ENCODE measurements at regions not wholly inside any gene's neighbourhood (a gene's known extent, or its start where the extent isn't known, plus 50 kb on each side); places are given as distances from the start of the nearest gene placed in this dataset.

GRCh38 chr9:108093773-108094675 is 604.5 kb upstream of the KLF4 start:
- no peak for DNase-seq
- peaks cover 26 to 29% of the 10 kb centered on the region in 2 experiments for H3K4me1 Mint-ChIP-seq
- Histone ChIP-seq H3K79me2 (ENCODE audit: insufficient read depth, low read length) (no peaks in the 10 kb centered on the region), H3K9me3 (ENCODE audit: control insufficient read depth, low read depth, low read length) (peaks cover 5% of the 10 kb centered on the region), H3K79me1 (ENCODE audit: insufficient read depth, low read depth, low read length, poor library complexity, severe bottlenecking) (no peaks in the 10 kb centered on the region), H4K5ac (ENCODE audit: insufficient read length, low read depth, low read length) (no peak overlapping the region), H3K4me1 (ENCODE audit: insufficient read depth, low read length) (peaks cover 8% of the 10 kb centered on the region; the same call in 1 of the 2 replicates), H2BK120ac (ENCODE audit: low read depth, low read length, poor library complexity, severe bottlenecking) (no peak overlapping the region), H3K23ac (ENCODE audit: insufficient read length, low read depth, low read length) (no peak overlapping the region), H3K14ac (ENCODE audit: insufficient read depth, low read length) (no peak overlapping the region), H2AK5ac (ENCODE audit: insufficient read length, low read length) (no peak overlapping the region), H3K23me2 (ENCODE audit: insufficient read length, low read depth, low read length, poor library complexity, severe bottlenecking) (no peaks in the 10 kb centered on the region), H3T11ph (ENCODE audit: low read length) (no peak overlapping the region), H3K9ac (ENCODE audit: extremely low read depth, insufficient read length, low read length) (no peak overlapping the region), H3K4ac (ENCODE audit: low read depth, low read length) (no peak overlapping the region), H4K8ac (replicated peaks; ENCODE audit: insufficient read length, low read depth, low read length) (no peak overlapping the region), H3K18ac (ENCODE audit: insufficient read length, low read depth, low read length) (no peak overlapping the region), H2BK20ac (ENCODE audit: low read depth, low read length, poor library complexity, severe bottlenecking) (no peak overlapping the region), H4K91ac (ENCODE audit: insufficient read length, low read depth, low read length) (no peak overlapping the region), H2AFZ (ENCODE audit: low read length) (no peak overlapping the region), H2BK5ac (ENCODE audit: insufficient read length, low read length) (no peak overlapping the region), H2BK12ac (ENCODE audit: insufficient read length, low read depth, low read length) (no peak overlapping the region), H3K27me3 (ENCODE audit: insufficient read depth, low read length) (no peaks in the 10 kb centered on the region), H3K4me2 (ENCODE audit: insufficient read depth, insufficient read length, low read length) (no peak overlapping the region), H3K56ac (ENCODE audit: insufficient read length, low read depth, low read length) (no peak overlapping the region), H2BK15ac (ENCODE audit: low read depth, low read length) (no peak overlapping the region), H3K27ac (ENCODE audit: insufficient read length, low read depth, low read length) (no peak overlapping the region), H4K20me1 (ENCODE audit: control insufficient read depth, insufficient read depth, insufficient read length) (no peaks in the 10 kb centered on the region)
- H3K36me3 Mint-ChIP-seq (ENCODE audit: insufficient read depth in 1 of 3, low read depth in 3 of 3), result peaks cover 4 to 11% (median 9%) of the 10 kb centered on the region in 3 experiments; a peak in 5 of 7 replicates
- no peak for TF ChIP-seq CTCF (conservative IDR thresholded peaks at IDR 0.05)
- no peak overlapping the region for H3K4me3 Mint-ChIP-seq
- H3K27me3 Mint-ChIP-seq (ENCODE audit: low read depth), result peaks cover 28% of the 10 kb centered on the region
- no CpG with 5 or more reads among the region's 1 CpG for WGBS (ENCODE audit: extremely low coverage, insufficient read length, low lambda C conversion rate)
- peak overlapping the region in 1 of 3 experiments; percentile 73; a peak in 1 of 7 replicates for H3K27ac Mint-ChIP-seq
- peaks cover 8% of the 10 kb centered on the region in 2 experiments; a peak in 4 of 5 replicates for H3K9me3 Mint-ChIP-seq
